ENCODE measurements at regions not wholly inside any gene's neighbourhood (a gene's known extent, or its start where the extent isn't known, plus 50 kb on each side); places are given as distances from the start of the nearest gene placed in this dataset.
"Not testable (repeated sequence)": the region's sequence is repeated elsewhere in the genome, so short reads cannot be mapped to it uniquely, and the experiment has no call there.

DNA sequence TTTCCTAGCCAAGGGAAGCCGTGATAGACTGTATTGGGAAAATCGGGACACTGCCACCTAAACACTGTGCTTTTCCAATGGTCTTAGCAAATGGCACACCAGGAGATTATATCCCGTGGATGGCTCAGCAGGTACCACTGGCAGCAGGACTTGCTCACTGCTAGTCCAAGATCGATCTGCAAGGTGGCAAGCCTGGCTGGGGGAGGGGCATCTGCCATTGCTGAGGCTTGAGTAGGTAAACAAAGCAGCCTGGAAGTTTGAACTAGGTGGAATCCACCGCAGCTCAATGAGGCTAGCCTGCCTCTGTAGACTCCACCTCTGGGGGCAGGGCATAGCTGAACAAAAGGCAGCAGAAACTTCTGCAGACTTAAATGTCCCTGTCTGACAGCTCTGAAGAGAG, 1262.7 kb upstream of the ZEB2 start:
- H3K4me3 Mint-ChIP-seq, H3K36me3 Mint-ChIP-seq, H3K4me1 Mint-ChIP-seq, H3K9me3 Mint-ChIP-seq, H3K27ac Mint-ChIP-seq, H3K27me3 Mint-ChIP-seq: not testable (repeated sequence)

GRCh38 chr2:145777914-145778313, 1258.0 kb upstream of the ZEB2 start:
- Mint-ChIP-seq H3K36me3 (no peaks in the 10 kb centered on the region), H3K9me3 (no peaks in the 10 kb centered on the region), H3K27me3 (peaks cover 6% of the 10 kb centered on the region), H3K4me1 (peaks cover 0 to 1% (median 0%) of the 10 kb centered on the region in 3 donors), H3K4me3 (no peak overlapping the region), H3K27ac (no peak overlapping the region)

DNA sequence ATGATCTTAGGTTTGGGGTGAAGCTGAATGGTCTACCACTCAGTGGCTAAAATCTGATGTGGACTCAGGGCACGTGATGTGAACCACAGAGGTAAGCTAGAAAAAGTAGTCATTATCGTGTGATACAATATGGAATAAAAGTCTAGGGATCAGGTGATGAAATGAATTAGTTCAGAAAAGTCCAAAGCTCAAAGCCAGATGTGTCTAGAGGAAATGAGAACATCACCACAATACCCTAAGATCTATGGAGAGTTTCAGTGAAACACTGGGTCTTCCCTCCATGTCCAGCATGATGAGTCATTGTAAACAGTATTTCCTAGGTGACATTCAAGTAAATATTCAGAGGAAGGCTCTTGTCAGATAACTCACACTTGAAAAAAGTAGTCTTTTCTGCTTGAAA, 1257.4 kb upstream of the ZEB2 start:
- H3K4me3 Mint-ChIP-seq, result no peak overlapping the region
- H3K36me3 Mint-ChIP-seq, result no peaks in the 10 kb centered on the region
- H3K27me3 Mint-ChIP-seq, result peaks cover 6% of the 10 kb centered on the region
- no peak overlapping the region for H3K27ac Mint-ChIP-seq
- no peaks in the 10 kb centered on the region for H3K9me3 Mint-ChIP-seq
- peaks cover 0 to 1% (median 0%) of the 10 kb centered on the region in 3 donors for H3K4me1 Mint-ChIP-seq

GRCh38 chr2:145775591-145775990, 1255.7 kb upstream of the ZEB2 start:
- Mint-ChIP-seq H3K36me3 (no peaks in the 10 kb centered on the region), H3K27ac (no peak overlapping the region), H3K27me3 (peaks cover 6% of the 10 kb centered on the region), H3K4me1 (peaks cover 2 to 9% (median 6%) of the 10 kb centered on the region in 3 donors), H3K4me3 (no peak overlapping the region), H3K9me3 (peaks cover 0 to 2% (median 0%) of the 10 kb centered on the region in 3 donors)

GRCh38 chr2:145771525-145771924, 1251.6 kb upstream of the ZEB2 start:
- Mint-ChIP-seq H3K36me3 (no peaks in the 10 kb centered on the region), H3K9me3 (peaks cover 0 to 2% (median 0%) of the 10 kb centered on the region in 3 donors), H3K27me3 (no peaks in the 10 kb centered on the region), H3K27ac (no peak overlapping the region), H3K4me1 (peaks cover 2 to 9% (median 6%) of the 10 kb centered on the region in 3 donors), H3K4me3 (no peak overlapping the region)

DNA sequence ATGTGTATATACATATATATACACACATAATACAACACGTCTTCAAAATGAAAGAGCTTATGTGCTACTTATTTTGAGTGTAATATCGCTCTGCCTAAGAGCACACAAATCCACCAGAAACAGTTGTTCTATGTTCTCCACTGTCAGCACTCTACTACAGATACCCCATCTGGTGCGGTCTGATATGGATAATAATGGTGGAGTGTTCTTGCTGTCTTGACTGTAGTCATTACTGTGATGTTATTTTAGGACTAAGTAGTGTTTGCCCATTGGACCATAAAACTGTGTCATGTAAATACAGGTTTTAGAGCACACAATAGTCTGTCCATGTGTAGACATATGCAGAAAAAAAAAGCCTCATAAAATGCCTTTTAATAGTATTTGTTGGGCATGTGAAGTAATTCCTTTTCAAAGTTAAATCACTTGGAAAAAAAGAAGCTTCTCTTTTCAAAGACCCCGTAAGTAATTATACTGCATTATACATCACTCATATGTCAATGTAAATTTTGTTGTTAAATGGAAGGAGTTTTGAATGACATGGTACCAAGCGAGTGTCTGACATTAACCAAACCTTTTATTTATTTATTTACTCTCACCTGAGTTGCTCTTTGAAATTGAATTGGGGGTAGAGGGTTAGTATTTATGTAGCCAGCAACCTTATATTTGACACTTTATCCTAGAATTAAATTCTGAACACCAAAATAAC, 1249.2 kb upstream of the ZEB2 start:
- no peak overlapping the region for H3K4me3 Mint-ChIP-seq
- no peaks in the 10 kb centered on the region for H3K36me3 Mint-ChIP-seq
- H3K4me1 Mint-ChIP-seq, result peaks cover 2 to 8% (median 6%) of the 10 kb centered on the region in 3 donors
- H3K9me3 Mint-ChIP-seq, result peaks cover 0 to 2% (median 0%) of the 10 kb centered on the region in 3 donors
- H3K27ac Mint-ChIP-seq, result no peak overlapping the region
- H3K27me3 Mint-ChIP-seq, result no peaks in the 10 kb centered on the region

DNA sequence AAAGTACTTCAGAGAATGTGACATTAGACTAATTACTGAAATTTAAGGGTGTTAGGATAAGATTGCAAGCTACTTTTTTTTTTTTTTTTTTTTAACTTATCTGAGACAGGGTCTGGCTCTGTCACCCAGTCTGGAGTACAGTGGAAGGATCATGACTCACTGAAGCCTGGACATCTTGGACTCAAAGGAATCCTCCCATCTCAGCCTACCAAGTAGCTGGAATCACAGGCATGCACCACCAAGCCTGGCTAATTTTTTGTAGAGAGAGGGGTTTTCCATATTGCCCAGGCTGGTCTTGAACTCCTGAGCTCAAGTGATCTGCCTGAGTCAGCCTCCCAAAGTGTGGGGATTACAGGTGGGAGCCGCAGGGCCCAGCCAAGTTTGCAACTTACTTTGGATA, 1246.0 kb upstream of the ZEB2 start:
- H3K4me3 Mint-ChIP-seq, result no peak overlapping the region
- H3K36me3 Mint-ChIP-seq, result no peaks in the 10 kb centered on the region
- H3K9me3 Mint-ChIP-seq, result no peaks in the 10 kb centered on the region
- H3K4me1 Mint-ChIP-seq, result no peaks in the 10 kb centered on the region
- H3K27me3 Mint-ChIP-seq, result no peaks in the 10 kb centered on the region
- H3K27ac Mint-ChIP-seq, result no peak overlapping the region

DNA sequence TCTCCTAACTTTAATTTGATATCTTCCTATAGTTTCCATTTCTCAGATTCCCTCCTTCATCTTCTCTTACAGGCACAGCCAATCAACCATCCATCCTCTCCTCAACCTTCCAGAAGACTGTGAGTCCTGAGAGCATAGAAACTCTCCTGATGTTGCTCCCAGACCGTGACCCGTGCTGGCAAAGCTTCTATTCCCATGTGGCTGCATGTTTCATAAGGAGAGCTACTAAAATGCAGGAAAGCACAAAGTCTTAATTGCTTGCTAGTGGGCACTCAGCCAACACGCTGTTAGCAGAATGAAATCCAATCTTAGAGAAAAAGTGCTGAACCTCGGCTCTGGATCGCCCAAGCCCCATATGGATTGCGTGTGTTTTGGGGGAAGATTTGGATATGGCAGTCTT, 1244.7 kb upstream of the ZEB2 start:
- Mint-ChIP-seq H3K9me3 (no peaks in the 10 kb centered on the region), H3K4me1 (no peaks in the 10 kb centered on the region), H3K36me3 (no peaks in the 10 kb centered on the region), H3K27me3 (no peaks in the 10 kb centered on the region), H3K27ac (no peak overlapping the region), H3K4me3 (no peak overlapping the region)

- Mint-ChIP-seq H3K4me3 (no peak overlapping the region), H3K4me1 (no peaks in the 10 kb centered on the region), H3K9me3 (no peaks in the 10 kb centered on the region), H3K36me3 (no peaks in the 10 kb centered on the region), H3K27ac (no peak overlapping the region), H3K27me3 (no peaks in the 10 kb centered on the region)
Observed at GRCh38 chr2:145760781-145761649, 1241.1 kb upstream of the ZEB2 start.

- no peaks in the 10 kb centered on the region for H3K4me1 Mint-ChIP-seq
- H3K36me3 Mint-ChIP-seq, result no peaks in the 10 kb centered on the region
- no peak overlapping the region for H3K4me3 Mint-ChIP-seq
- H3K27ac Mint-ChIP-seq, result no peak overlapping the region
- no peaks in the 10 kb centered on the region for H3K27me3 Mint-ChIP-seq
- no peaks in the 10 kb centered on the region for H3K9me3 Mint-ChIP-seq
Observed at GRCh38 chr2:145759228-145759915, 1239.5 kb upstream of the ZEB2 start.

GRCh38 chr2:145757503-145758246, 1237.8 kb upstream of the ZEB2 start:
- Mint-ChIP-seq H3K9me3 (no peaks in the 10 kb centered on the region), H3K27me3 (no peaks in the 10 kb centered on the region)

GRCh38 chr2:145755019-145755837, 1235.3 kb upstream of the ZEB2 start:
- Mint-ChIP-seq H3K36me3 (no peaks in the 10 kb centered on the region), H3K4me3 (no peak overlapping the region), H3K9me3 (no peaks in the 10 kb centered on the region), H3K4me1 (peaks cover 22 to 24% (median 24%) of the 10 kb centered on the region in 3 donors), H3K27ac (no peak overlapping the region), H3K27me3 (no peaks in the 10 kb centered on the region)

More at GRCh38 chr2:145757503-145758246, 1237.8 kb upstream of the ZEB2 start:
- H3K4me3 Mint-ChIP-seq, result no peak overlapping the region
- no peak overlapping the region for H3K27ac Mint-ChIP-seq
- H3K36me3 Mint-ChIP-seq, result no peaks in the 10 kb centered on the region
- H3K4me1 Mint-ChIP-seq, result no peaks in the 10 kb centered on the region

DNA sequence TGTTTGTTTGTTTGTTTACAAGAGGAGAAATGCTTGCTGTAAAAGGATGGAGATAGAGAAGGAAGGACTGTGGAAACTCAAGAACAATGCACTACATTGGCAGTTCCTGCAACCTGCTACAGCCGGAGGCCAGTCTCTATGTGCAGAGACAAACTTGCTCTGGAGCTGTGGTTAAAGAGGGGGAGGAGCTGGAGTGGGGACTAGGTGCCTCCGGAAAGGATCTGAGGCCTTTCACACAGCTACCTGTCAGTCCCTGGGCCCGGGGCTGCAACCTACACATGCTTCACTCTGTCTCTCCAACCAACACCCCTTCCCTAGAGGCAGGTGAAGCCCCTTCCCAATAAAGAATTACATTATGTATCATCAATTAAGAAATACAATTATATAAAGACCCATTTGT, 1234.0 kb upstream of the ZEB2 start:
- Mint-ChIP-seq H3K36me3 (no peaks in the 10 kb centered on the region), H3K27me3 (no peaks in the 10 kb centered on the region), H3K4me3 (no peak overlapping the region), H3K4me1 (peaks cover 26 to 35% (median 34%) of the 10 kb centered on the region in 3 donors), H3K27ac (no peak overlapping the region), H3K9me3 (no peaks in the 10 kb centered on the region)

- Mint-ChIP-seq H3K9me3 (no peaks in the 10 kb centered on the region), H3K4me1 (peaks cover 30 to 40% (median 36%) of the 10 kb centered on the region in 3 donors), H3K36me3 (no peaks in the 10 kb centered on the region), H3K27ac (no peak overlapping the region), H3K27me3 (no peaks in the 10 kb centered on the region), H3K4me3 (no peak overlapping the region)
Observed at GRCh38 chr2:145753041-145753608, 1233.2 kb upstream of the ZEB2 start.
